Gastrocnemius medialis (tissue), 4 donors: ENCODE measurements at regions not wholly inside any gene's neighbourhood (a gene's known extent, or its start where the extent isn't known, plus 50 kb on each side); places are given as distances from the start of the nearest gene placed in this dataset.

Experiments used
- ATAC-seq, 2 donors: fragments of 150-250 bp; one replicate each; pipeline ENCODE4 v1.9.1; 2016
- DNase-seq, 2 donors: peaks; one replicate each; pipeline ENCODE4 v3.0.0-alpha.2; 2019
- H3K27ac ChIP-seq, 4 donors: fragments of 200-600 bp; sonication (generic); 1 replicate in 1 of 4; 2 replicates in 3 of 4; pipeline ENCODE4 v1.5.1; 2016 to 2018; ENCODE audit warnings: mild to moderate bottlenecking in 2 of 4, moderate library complexity in 1 of 4
- H3K27me3 ChIP-seq, 3 donors: fragments of 200-600 bp; sonication (generic) in 2 of 3; 1 replicate in 1 of 3; 2 replicates in 2 of 3; pipeline versions ENCODE4 v1.5.1 to v1.6.0; 2016 to 2019; ENCODE audit warnings: mild to moderate bottlenecking in 1 of 3, moderate library complexity in 1 of 3
- H3K36me3 ChIP-seq, 2 donors: fragments of 200-600 bp; sonication (generic) in 1 of 2; one replicate each; pipeline ENCODE4 v1.5.1; 2017 to 2018
- H3K4me1 ChIP-seq, 2 donors: fragments of 200-600 bp; sonication (generic) in 1 of 2; one replicate each; pipeline ENCODE4 v1.5.1; 2016 to 2017; ENCODE audit warnings: mild to moderate bottlenecking in 2 of 2
- H3K4me3 ChIP-seq, 4 donors: fragments of 200-600 bp; sonication (generic) in 3 of 4; 1 replicate in 1 of 4; 2 replicates in 3 of 4; pipeline ENCODE4 v1.5.1; 2016 to 2019; ENCODE audit warnings: mild to moderate bottlenecking in 2 of 4
- H3K9me3 ChIP-seq, 3 donors: fragments of 200-600 bp; sonication (generic) in 2 of 3; 1 replicate in 1 of 3; 2 replicates in 2 of 3; pipeline ENCODE4 v1.5.1; 2016 to 2019
- CTCF ChIP-seq, 5 experiments: fragments of 450-650 bp in 3 of 5; fragments of 200-600 bp in 2 of 5; sonication (generic) in 2 of 5; IDR thresholded peaks in 4 of 5; conservative IDR thresholded peaks in 1 of 5; 1 replicate in 4 of 5; 2 replicates in 1 of 5; pipeline ENCODE4 v1.5.1; 2016 to 2019; ENCODE audit warnings: antibody characterized with exemption in 5 of 5, mild to moderate bottlenecking in 3 of 5, moderate library complexity in 3 of 5
- POLR2A ChIP-seq, 2 donors: fragments of 450-650 bp; IDR thresholded peaks; one replicate each; pipeline ENCODE4 v1.6.1; 2017; ENCODE audit warnings: antibody characterized with exemption in 2 of 2, mild to moderate bottlenecking in 2 of 2, moderate library complexity in 2 of 2
- in situ Hi-C, 4 donors: fragments of 200-750 bp; cut with MboI; loops; one replicate each; pipeline versions ENCODE4 v1.15.0 to v1.8.0; 2017; ENCODE audit warnings: low sequenced_read_pairs in 4 of 4
- intact Hi-C: fragments of 100-400 bp; cut with DNase I; formaldehyde crosslinking; loops from one replicate; pipeline ENCODE4 v1.15.1; 2023; ENCODE audit warnings: low total_unique reads

- ATAC-seq (no peak), DNase-seq (no peak)
- no peaks in the 10 kb centered on the region for H3K36me3 ChIP-seq
- TF ChIP-seq CTCF (IDR thresholded peaks at IDR 0.05 in 4 of 5, conservative IDR thresholded peaks at IDR 0.05 in 1 of 5) (no peak), POLR2A (IDR thresholded peaks at IDR 0.05) (no peak)
- in situ Hi-C loops, result no loop called here
- H3K27ac ChIP-seq, result no peak overlapping the region
- no peaks in the 10 kb centered on the region for H3K4me1 ChIP-seq
- H3K4me3 ChIP-seq, result no peak overlapping the region
- intact Hi-C loops, result no loop called here
- H3K27me3 ChIP-seq, result no peaks in the 10 kb centered on the region
- H3K9me3 ChIP-seq, result no peaks in the 10 kb centered on the region
These were observed 1082.5 kb downstream of the BRD1 start for GRCh38 chr22:48744967-48745841.

GRCh38 chr22:48744283-48744641, 1083.4 kb downstream of the BRD1 start:
- Histone ChIP-seq H3K4me3 (no peak overlapping the region), H3K27ac (no peak overlapping the region), H3K9me3 (no peaks in the 10 kb centered on the region), H3K4me1 (no peaks in the 10 kb centered on the region), H3K36me3 (no peaks in the 10 kb centered on the region), H3K27me3 (no peaks in the 10 kb centered on the region)
- no peak for DNase-seq
- TF ChIP-seq POLR2A (IDR thresholded peaks at IDR 0.05) (no peak), CTCF (IDR thresholded peaks at IDR 0.05 in 4 of 5, conservative IDR thresholded peaks at IDR 0.05 in 1 of 5) (no peak)
- in situ Hi-C loops, result no loop called here
- intact Hi-C loops, result no loop called here
- no peak for ATAC-seq

GRCh38 chr22:48743601-48744282, 1083.9 kb downstream of the BRD1 start:
- Histone ChIP-seq H3K27me3 (no peaks in the 10 kb centered on the region), H3K9me3 (no peaks in the 10 kb centered on the region), H3K36me3 (no peaks in the 10 kb centered on the region), H3K27ac (no peak overlapping the region), H3K4me1 (no peaks in the 10 kb centered on the region), H3K4me3 (no peak overlapping the region)
- no peak for ATAC-seq
- TF ChIP-seq POLR2A (IDR thresholded peaks at IDR 0.05), result no peak
- no peak for TF ChIP-seq CTCF (IDR thresholded peaks at IDR 0.05 in 4 of 5, conservative IDR thresholded peaks at IDR 0.05 in 1 of 5)
- no peak for DNase-seq
- intact Hi-C loops, result no loop called here
- in situ Hi-C loops, result no loop called here

GRCh38 chr22:48742556-48743343, 1084.9 kb downstream of the BRD1 start:
- Histone ChIP-seq H3K9me3 (no peaks in the 10 kb centered on the region), H3K4me3 (no peak overlapping the region), H3K27me3 (no peaks in the 10 kb centered on the region), H3K36me3 (no peaks in the 10 kb centered on the region), H3K4me1 (no peaks in the 10 kb centered on the region), H3K27ac (no peak overlapping the region)
- ATAC-seq (no peak), DNase-seq (no peak)
- TF ChIP-seq POLR2A (IDR thresholded peaks at IDR 0.05), result no peak
- TF ChIP-seq CTCF (IDR thresholded peaks at IDR 0.05 in 4 of 5, conservative IDR thresholded peaks at IDR 0.05 in 1 of 5), result no peak
- intact Hi-C loops (no loop called here), in situ Hi-C loops (no loop called here)
